H9 (cell line): ENCODE measurements at regions not wholly inside any gene's neighbourhood (a gene's known extent, or its start where the extent isn't known, plus 50 kb on each side); places are given as distances from the start of the nearest gene placed in this dataset.

ENCODE experiments used
- DNase-seq: peaks from one replicate; pipeline ENCODE4 v3.0.0-alpha.2; 2017
- H2AFZ ChIP-seq: one replicate; pipeline ENCODE4 v1.6.1; 2013; ENCODE audit warnings: mild to moderate bottlenecking, low read length, control low read depth, moderate library complexity
- H2AK5ac ChIP-seq: 2 replicates; pipeline ENCODE4 v1.6.1; 2013; ENCODE audit warnings: low read length, control low read depth, mixed read lengths; ENCODE audit not compliant: insufficient read length
- H2BK120ac ChIP-seq: one replicate; pipeline ENCODE4 v1.6.1; 2013; ENCODE audit warnings: low read depth, mild to moderate bottlenecking, low read length, control low read depth, inconsistent platforms; ENCODE audit not compliant: poor library complexity, severe bottlenecking
- H2BK12ac ChIP-seq: 2 replicates; pipeline ENCODE4 v1.6.1; 2013; ENCODE audit warnings: low read length, control low read depth, mixed read lengths, low read depth; ENCODE audit not compliant: insufficient read length
- H2BK15ac ChIP-seq: 2 replicates; pipeline ENCODE4 v1.6.1; 2013; ENCODE audit warnings: low read depth, low read length, control low read depth
- H2BK20ac ChIP-seq: one replicate; pipeline ENCODE4 v1.6.1; 2013; ENCODE audit warnings: low read depth, mild to moderate bottlenecking, low read length, control low read depth, inconsistent platforms; ENCODE audit not compliant: poor library complexity, severe bottlenecking
- H2BK5ac ChIP-seq: 2 replicates; pipeline ENCODE4 v1.6.1; 2013; ENCODE audit warnings: low read length, control low read depth, mixed read lengths; ENCODE audit not compliant: insufficient read length
- H3K14ac ChIP-seq: 2 replicates; pipeline ENCODE4 v1.6.1; 2013; ENCODE audit warnings: low read length, control low read depth; ENCODE audit not compliant: insufficient read depth
- H3K18ac ChIP-seq: 2 replicates; pipeline ENCODE4 v1.6.1; 2013; ENCODE audit warnings: low read depth, mild to moderate bottlenecking, mixed read lengths, low read length, control low read depth; ENCODE audit not compliant: insufficient read length
- H3K23ac ChIP-seq: 2 replicates; pipeline ENCODE4 v1.6.1; 2013; ENCODE audit warnings: low read length, control low read depth, mixed read lengths, low read depth; ENCODE audit not compliant: insufficient read length
- H3K23me2 ChIP-seq: 2 replicates; pipeline ENCODE4 v1.6.1; 2013; ENCODE audit warnings: low read depth, mild to moderate bottlenecking, mixed read lengths, low read length, control low read depth; ENCODE audit not compliant: insufficient read length, poor library complexity, severe bottlenecking
- H3K27ac ChIP-seq: 2 replicates; pipeline ENCODE4 v1.5.1; 2013; ENCODE audit warnings: low read length, control low read depth, mixed read lengths, low read depth; ENCODE audit not compliant: insufficient read length
- H3K27me3 ChIP-seq: 2 replicates; pipeline ENCODE4 v1.6.1; 2013; ENCODE audit warnings: low read length, control low read depth, inconsistent platforms; ENCODE audit not compliant: insufficient read depth
- H3K4ac ChIP-seq: 2 replicates; pipeline ENCODE4 v1.6.1; 2013; ENCODE audit warnings: low read depth, mild to moderate bottlenecking, control low read depth, inconsistent platforms, low read length, moderate library complexity
- H3K4me1 ChIP-seq: 2 replicates; pipeline ENCODE4 v1.6.1; 2013; ENCODE audit warnings: low read length, control low read depth, inconsistent platforms; ENCODE audit not compliant: insufficient read depth
- H3K4me2 ChIP-seq: 2 replicates; pipeline ENCODE4 v1.6.1; 2013; ENCODE audit warnings: low read length, control low read depth, mixed read lengths; ENCODE audit not compliant: insufficient read length, insufficient read depth
- H3K56ac ChIP-seq: 2 replicates; pipeline ENCODE4 v1.6.1; 2013; ENCODE audit warnings: low read depth, mild to moderate bottlenecking, mixed read lengths, low read length, control low read depth; ENCODE audit not compliant: insufficient read length
- H3K79me1 ChIP-seq: 2 replicates; pipeline ENCODE4 v1.6.1; 2013; ENCODE audit warnings: low read depth, mild to moderate bottlenecking, moderate library complexity, low read length, control low read depth, inconsistent platforms; ENCODE audit not compliant: insufficient read depth, poor library complexity, severe bottlenecking
- H3K79me2 ChIP-seq: 2 replicates; pipeline ENCODE4 v1.6.1; 2013; ENCODE audit warnings: low read length, control low read depth, inconsistent platforms; ENCODE audit not compliant: insufficient read depth
- H3K9ac ChIP-seq: 2 replicates; pipeline ENCODE4 v1.6.1; 2013; ENCODE audit warnings: low read length, control low read depth, mixed read lengths; ENCODE audit not compliant: insufficient read length; ENCODE audit errors: extremely low read depth
- H3K9me3 ChIP-seq: one replicate; pipeline ENCODE4 v1.6.1; 2013; ENCODE audit warnings: low read depth, low read length, inconsistent platforms; ENCODE audit not compliant: control insufficient read depth
- H3T11ph ChIP-seq: one replicate; pipeline ENCODE4 v1.6.1; 2013; ENCODE audit warnings: mild to moderate bottlenecking, low read length, control low read depth, inconsistent platforms
- H4K20me1 ChIP-seq: one replicate; pipeline ENCODE4 v1.6.1; 2013; ENCODE audit not compliant: control insufficient read depth, insufficient read length, insufficient read depth
- H4K5ac ChIP-seq: 2 replicates; pipeline ENCODE4 v1.6.1; 2013; ENCODE audit warnings: low read depth, mild to moderate bottlenecking, mixed read lengths, low read length, control low read depth; ENCODE audit not compliant: insufficient read length
- H4K8ac ChIP-seq: replicated peaks from 2 replicates; pipeline ENCODE4 v1.6.1; 2013; ENCODE audit warnings: low read length, control low read depth, mixed read lengths, low read depth; ENCODE audit not compliant: insufficient read length
- H4K91ac ChIP-seq: 2 replicates; pipeline ENCODE4 v1.6.1; 2013; ENCODE audit warnings: low read depth, mild to moderate bottlenecking, moderate library complexity, mixed read lengths, low read length, control low read depth; ENCODE audit not compliant: insufficient read length
- H3K27ac Mint-ChIP-seq, 3 experiments: 2 replicates in 2 of 3; 3 replicates in 1 of 3; pipeline ENCODE4 v1.8.0; 2020 to 2021; ENCODE audit warnings: mixed read lengths in 3 of 3, mild to moderate bottlenecking in 1 of 3, moderate library complexity in 1 of 3
- H3K27me3 Mint-ChIP-seq: 2 replicates; pipeline ENCODE4 v1.8.0; 2021; ENCODE audit warnings: low read depth, mild to moderate bottlenecking, moderate library complexity, mixed read lengths
- H3K36me3 Mint-ChIP-seq, 3 experiments: 2 replicates in 2 of 3; 3 replicates in 1 of 3; pipeline ENCODE4 v1.8.0; 2020 to 2021; ENCODE audit warnings: low read depth in 3 of 3, mixed read lengths in 3 of 3; ENCODE audit not compliant: insufficient read depth in 1 of 3
- H3K4me1 Mint-ChIP-seq, 2 experiments: 2 replicates each; pipeline ENCODE4 v1.8.0; 2020; ENCODE audit warnings: mixed read lengths in 2 of 2
- H3K4me3 Mint-ChIP-seq, 2 experiments: 2 replicates in 1 of 2; 3 replicates in 1 of 2; pipeline ENCODE4 v1.8.0; 2020 to 2021; ENCODE audit warnings: mild to moderate bottlenecking in 2 of 2, mixed read lengths in 2 of 2, moderate library complexity in 1 of 2
- H3K9me3 Mint-ChIP-seq, 2 experiments: 2 replicates in 1 of 2; 3 replicates in 1 of 2; pipeline ENCODE4 v1.8.0; 2020; ENCODE audit warnings: mild to moderate bottlenecking in 2 of 2, mixed read lengths in 2 of 2, moderate library complexity in 1 of 2
- WGBS: extraction: QIAGEN DNeasy Blood & Tissue Kit; methylation state at CpG from one replicate; pipeline ENCODE4 v1.1.7; 2013; ENCODE audit warnings: missing lambda C conversion rate, low lambda C conversion rate, mixed read lengths; ENCODE audit not compliant: insufficient read length; ENCODE audit errors: extremely low coverage; 5-methylcytosine and 5-hydroxymethylcytosine counted together
- TF ChIP-seq, protein P1 (sequence below): fragments of 200-600 bp; sonication (generic); conservative IDR thresholded peaks from 3 replicates; pipeline ENCODE4 v1.8.0; 2021; ENCODE audit warnings: antibody characterized with exemption, mild to moderate bottlenecking

- no peak overlapping the region for H2BK15ac ChIP-seq
- H2AK5ac ChIP-seq: no peak overlapping the region
- H4K91ac ChIP-seq: no peak overlapping the region
- H3T11ph ChIP-seq: no peak overlapping the region
- no peak overlapping the region for H3K4ac ChIP-seq
- no peak overlapping the region for H4K5ac ChIP-seq
- H3K4me1 ChIP-seq: no peaks in the 10 kb centered on the region
- Mint-ChIP-seq H3K27ac (no peak overlapping the region), H3K27me3 (peaks cover 3% of the 10 kb centered on the region; the same call in 1 of the 2 replicates), H3K9me3 (peaks cover 2% of the 10 kb centered on the region in 2 experiments; a peak in 2 of 5 replicates), H3K4me3 (no peak overlapping the region), H3K36me3 (peaks cover 0 to 16% (median 2%) of the 10 kb centered on the region in 3 experiments; a peak in 4 of 7 replicates), H3K4me1 (peaks cover 12 to 18% of the 10 kb centered on the region in 2 experiments)
- H3K4me2 ChIP-seq: no peak overlapping the region
- H3K14ac ChIP-seq: no peak overlapping the region
- no peak overlapping the region for H3K9ac ChIP-seq
- H2BK12ac ChIP-seq: no peak overlapping the region
- no peak overlapping the region for H2AFZ ChIP-seq
- TF ChIP-seq, protein P1, sequence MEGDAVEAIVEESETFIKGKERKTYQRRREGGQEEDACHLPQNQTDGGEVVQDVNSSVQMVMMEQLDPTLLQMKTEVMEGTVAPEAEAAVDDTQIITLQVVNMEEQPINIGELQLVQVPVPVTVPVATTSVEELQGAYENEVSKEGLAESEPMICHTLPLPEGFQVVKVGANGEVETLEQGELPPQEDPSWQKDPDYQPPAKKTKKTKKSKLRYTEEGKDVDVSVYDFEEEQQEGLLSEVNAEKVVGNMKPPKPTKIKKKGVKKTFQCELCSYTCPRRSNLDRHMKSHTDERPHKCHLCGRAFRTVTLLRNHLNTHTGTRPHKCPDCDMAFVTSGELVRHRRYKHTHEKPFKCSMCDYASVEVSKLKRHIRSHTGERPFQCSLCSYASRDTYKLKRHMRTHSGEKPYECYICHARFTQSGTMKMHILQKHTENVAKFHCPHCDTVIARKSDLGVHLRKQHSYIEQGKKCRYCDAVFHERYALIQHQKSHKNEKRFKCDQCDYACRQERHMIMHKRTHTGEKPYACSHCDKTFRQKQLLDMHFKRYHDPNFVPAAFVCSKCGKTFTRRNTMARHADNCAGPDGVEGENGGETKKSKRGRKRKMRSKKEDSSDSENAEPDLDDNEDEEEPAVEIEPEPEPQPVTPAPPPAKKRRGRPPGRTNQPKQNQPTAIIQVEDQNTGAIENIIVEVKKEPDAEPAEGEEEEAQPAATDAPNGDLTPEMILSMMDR: no peak
- H3K27ac ChIP-seq: no peak overlapping the region
- no peak overlapping the region for H3K18ac ChIP-seq
- no peak overlapping the region for H3K56ac ChIP-seq
- H3K79me1 ChIP-seq: no peaks in the 10 kb centered on the region
- H4K20me1 ChIP-seq: no peaks in the 10 kb centered on the region
- H3K9me3 ChIP-seq: no peaks in the 10 kb centered on the region
- no peak overlapping the region for H2BK5ac ChIP-seq
- H3K23me2 ChIP-seq: no peaks in the 10 kb centered on the region
- H3K23ac ChIP-seq: no peak overlapping the region
- H2BK120ac ChIP-seq: no peak overlapping the region
- no peak for DNase-seq
- no peaks in the 10 kb centered on the region for H3K79me2 ChIP-seq
- no peak overlapping the region for H2BK20ac ChIP-seq
- H4K8ac ChIP-seq: no peak overlapping the region
- WGBS: no CpG with 5 or more reads among the region's 3 CpGs
- H3K27me3 ChIP-seq: no peaks in the 10 kb centered on the region; the same call in 1 of the 2 replicates
Observed at GRCh38 chr6:137291441-137291840, 72.3 kb upstream of the IFNGR1 start.
